ENCODE measurements at regions not wholly inside any gene's neighbourhood (a gene's known extent, or its start where the extent isn't known, plus 50 kb on each side); places are given as distances from the start of the nearest gene placed in this dataset.

GRCh38 chr2:8580316-8581233, 101.3 kb upstream of the ID2 start:
- no peak for DNase-seq

GRCh38 chr2:8581234-8581561, 100.7 kb upstream of the ID2 start:
- DNase-seq: no peak

- DNase-seq: no peak
Measured at GRCh38 chr2:8581601-8582041, 100.2 kb upstream of the ID2 start.

GRCh38 chr2:8582191-8582590, 99.7 kb upstream of the ID2 start:
- DNase-seq: no peak

GRCh38 chr2:8582651-8583399, 99.0 kb upstream of the ID2 start:
- no peak for DNase-seq

GRCh38 chr2:8583400-8584173, 98.3 kb upstream of the ID2 start:
- peak; percentile 82 to 86 for DNase-seq

GRCh38 chr2:8584174-8585066, 97.4 kb upstream of the ID2 start:
- DNase-seq: no peak

- no peak for DNase-seq
Measured at GRCh38 chr2:8586457-8587051, 95.3 kb upstream of the ID2 start.

GRCh38 chr2:8587251-8587791, 94.5 kb upstream of the ID2 start:
- DNase-seq: no peak

- no peak for DNase-seq
Measured at GRCh38 chr2:8587920-8588830, 93.7 kb upstream of the ID2 start.

GRCh38 chr2:8588831-8589191, 93.0 kb upstream of the ID2 start:
- DNase-seq: no peak

GRCh38 chr2:8589721-8590120, 92.1 kb upstream of the ID2 start:
- DNase-seq: no peak

GRCh38 chr2:8590938-8591337, 90.9 kb upstream of the ID2 start:
- no peak for DNase-seq

- no peak for DNase-seq
Measured at GRCh38 chr2:8592736-8593135, 89.1 kb upstream of the ID2 start.

GRCh38 chr2:8593243-8593642, 88.6 kb upstream of the ID2 start:
- DNase-seq: no peak

GRCh38 chr2:8594731-8595427, 87.0 kb upstream of the ID2 start:
- DNase-seq: no peak

GRCh38 chr2:8595428-8595805, 86.4 kb upstream of the ID2 start:
- DNase-seq: no peak

- no peak for DNase-seq
Measured at GRCh38 chr2:8595811-8596600, 85.8 kb upstream of the ID2 start.

Data from right lung (tissue), 2 donors.